ENCODE measurements at regions not wholly inside any gene's neighbourhood (a gene's known extent, or its start where the extent isn't known, plus 50 kb on each side); places are given as distances from the start of the nearest gene placed in this dataset.

- DNase-seq (ENCODE audit: low spot score) = no peak
Observed at GRCh38 chr12:97616946-97617345, 154.3 kb downstream of the RMST start.

GRCh38 chr12:97628962-97629361, 166.4 kb downstream of the RMST start:
- no peak for DNase-seq (ENCODE audit: low spot score)

GRCh38 chr12:97629382-97629781, 166.8 kb downstream of the RMST start:
- DNase-seq (ENCODE audit: low spot score) = no peak

- DNase-seq (ENCODE audit: low spot score) = no peak
Observed at GRCh38 chr12:97630356-97630755, 167.8 kb downstream of the RMST start.

GRCh38 chr12:97630875-97631274, 168.3 kb downstream of the RMST start:
- DNase-seq (ENCODE audit: low spot score) = no peak

- no peak for DNase-seq (ENCODE audit: low spot score)
Observed at GRCh38 chr12:97637770-97638169, 175.2 kb downstream of the RMST start.

GRCh38 chr12:97638739-97639138, 176.1 kb downstream of the RMST start:
- DNase-seq (ENCODE audit: low spot score) = no peak

GRCh38 chr12:97639702-97640101, 177.1 kb downstream of the RMST start:
- no peak for DNase-seq (ENCODE audit: low spot score)

- no peak for DNase-seq (ENCODE audit: low spot score)
Observed at GRCh38 chr12:97640826-97641225, 178.2 kb downstream of the RMST start.

GRCh38 chr12:97642911-97643310, 180.3 kb downstream of the RMST start:
- DNase-seq (ENCODE audit: low spot score) = no peak

- no peak for DNase-seq (ENCODE audit: low spot score)
Observed at GRCh38 chr12:97643924-97644323, 181.3 kb downstream of the RMST start.

GRCh38 chr12:97645726-97646125, 183.1 kb downstream of the RMST start:
- no peak for DNase-seq (ENCODE audit: low spot score)

- no peak for DNase-seq (ENCODE audit: low spot score)
Observed at GRCh38 chr12:97647142-97647541, 184.5 kb downstream of the RMST start.

- peak; percentile 19 for DNase-seq (ENCODE audit: low spot score)
Observed at GRCh38 chr12:97650242-97650641, 187.6 kb downstream of the RMST start.

GRCh38 chr12:97656548-97656947, 193.9 kb downstream of the RMST start:
- peak; percentile 9 for DNase-seq (ENCODE audit: low spot score)

GRCh38 chr12:97659117-97659880, 196.7 kb downstream of the RMST start:
- DNase-seq (ENCODE audit: low spot score) = no peak

- no peak for DNase-seq (ENCODE audit: low spot score)
Observed at GRCh38 chr12:97666263-97666662, 203.7 kb downstream of the RMST start.

GRCh38 chr12:97672870-97673269, 210.3 kb downstream of the RMST start:
- DNase-seq (ENCODE audit: low spot score) = no peak

- no peak for DNase-seq (ENCODE audit: low spot score)
Observed at GRCh38 chr12:97680751-97681150, 218.1 kb downstream of the RMST start.

GRCh38 chr12:97681612-97682504, 219.3 kb downstream of the RMST start:
- no peak for DNase-seq (ENCODE audit: low spot score)

- DNase-seq (ENCODE audit: low spot score) = no peak
Observed at GRCh38 chr12:97685360-97685759, 222.8 kb downstream of the RMST start.

GRCh38 chr12:97701901-97702300, 239.3 kb downstream of the RMST start:
- peak; percentile 38 for DNase-seq (ENCODE audit: low spot score)

GRCh38 chr12:97711392-97711791, 248.8 kb downstream of the RMST start:
- no peak for DNase-seq (ENCODE audit: low spot score)

Measured in HT-29 (cell line).